ENCODE measurements at regions not wholly inside any gene's neighbourhood (a gene's known extent, or its start where the extent isn't known, plus 50 kb on each side); places are given as distances from the start of the nearest gene placed in this dataset.
A peak's percentile ranks its signal among the peaks of the same experiment; 100 is the strongest.

GRCh38 chr16:80468029-80468428 lies 72.8 kb upstream of the DYNLRB2 start:
- WGBS, 4 donors: 79 to 91% (median 87%) methylated on average over 8 of the region's 8 CpGs
- Histone ChIP-seq H3K36me3 (no peaks in the 10 kb centered on the region), H3K27ac (no peak overlapping the region), H3K4me1 (peaks cover 0 to 7% (median 0%) of the 10 kb centered on the region in 12 donors), H3K4me3 (no peak overlapping the region), H3K9me3 (peaks cover 0 to 12% (median 0%) of the 10 kb centered on the region in 12 donors), H3K27me3 (peaks cover 0 to 6% (median 0%) of the 10 kb centered on the region in 9 donors)
- TF ChIP-seq POLR2A (IDR thresholded peaks at IDR 0.05): no peak
- no peak for TF ChIP-seq CTCF (IDR thresholded peaks at IDR 0.05)
- intact Hi-C loops (cut with DNase I): no loop called here
- DNase-seq: no peak
- ATAC-seq: no peak

DNA sequence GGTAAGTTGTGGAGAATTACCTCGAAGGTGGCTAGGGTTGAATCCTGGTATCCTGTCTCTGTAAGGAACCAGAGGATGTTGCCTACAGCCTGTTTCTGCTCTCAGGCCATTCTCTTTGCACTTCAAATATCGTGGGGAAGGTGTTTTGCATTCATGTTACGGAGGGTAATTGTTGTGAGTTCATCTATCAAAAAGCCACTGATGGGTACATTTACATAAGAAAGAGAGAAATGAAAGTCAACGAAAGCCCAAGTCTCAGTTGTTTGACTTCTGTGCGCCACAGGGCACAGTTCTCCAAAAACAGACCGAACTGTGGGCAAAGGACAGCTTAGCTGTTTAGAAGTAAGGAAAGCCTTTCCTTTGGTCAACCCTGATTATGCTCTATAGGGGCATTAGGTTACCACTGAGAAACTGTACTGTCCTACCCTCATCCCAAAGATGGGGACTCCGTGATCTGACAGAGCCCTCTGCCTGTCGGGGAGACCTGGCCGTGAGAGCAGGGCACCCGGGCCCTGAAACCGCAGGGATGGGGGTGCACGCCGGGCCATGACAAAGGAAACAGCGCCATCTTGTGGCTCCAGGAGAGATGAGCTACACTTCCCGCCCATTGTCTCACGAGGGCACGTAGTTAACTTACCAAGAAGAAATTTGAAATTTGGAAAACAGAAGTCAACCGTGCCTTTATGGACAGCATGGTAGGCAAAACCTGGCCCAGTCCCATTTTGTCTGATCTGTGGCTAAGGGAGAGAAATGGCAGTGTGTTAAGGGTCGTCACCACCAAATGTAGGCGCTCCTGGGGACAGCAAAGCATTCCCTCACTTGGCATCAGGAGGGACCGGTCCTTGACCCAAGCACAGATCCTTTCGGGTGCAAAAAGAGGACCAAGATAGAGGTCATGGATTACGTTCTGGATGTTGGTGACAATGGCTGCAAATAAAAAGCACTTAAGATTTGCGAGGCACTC lies 74.5 kb upstream of the DYNLRB2 start:
- H3K27ac ChIP-seq: no peak overlapping the region
- no peak overlapping the region for H3K4me3 ChIP-seq
- DNase-seq (peak; percentile 39 to 73 (median 47)), ATAC-seq (peak in 3 of 4 donors; percentile 70 to 75 (median 75))
- H3K4me1 ChIP-seq: peaks cover 0 to 7% (median 0%) of the 10 kb centered on the region in 12 donors
- H3K36me3 ChIP-seq: no peaks in the 10 kb centered on the region
- TF ChIP-seq POLR2A (IDR thresholded peaks at IDR 0.05) (no peak), CTCF (IDR thresholded peaks at IDR 0.05) (peak; percentile 62 to 84 (median 72))
- intact Hi-C loops (cut with DNase I): no loop called here
- WGBS, 4 donors: 29 to 34% (median 31%) methylated on average over 23 to 24 of the region's 24 CpGs
- peaks cover 0 to 6% (median 0%) of the 10 kb centered on the region in 9 donors for H3K27me3 ChIP-seq
- H3K9me3 ChIP-seq: peaks cover 0 to 8% (median 0%) of the 10 kb centered on the region in 12 donors

DNA sequence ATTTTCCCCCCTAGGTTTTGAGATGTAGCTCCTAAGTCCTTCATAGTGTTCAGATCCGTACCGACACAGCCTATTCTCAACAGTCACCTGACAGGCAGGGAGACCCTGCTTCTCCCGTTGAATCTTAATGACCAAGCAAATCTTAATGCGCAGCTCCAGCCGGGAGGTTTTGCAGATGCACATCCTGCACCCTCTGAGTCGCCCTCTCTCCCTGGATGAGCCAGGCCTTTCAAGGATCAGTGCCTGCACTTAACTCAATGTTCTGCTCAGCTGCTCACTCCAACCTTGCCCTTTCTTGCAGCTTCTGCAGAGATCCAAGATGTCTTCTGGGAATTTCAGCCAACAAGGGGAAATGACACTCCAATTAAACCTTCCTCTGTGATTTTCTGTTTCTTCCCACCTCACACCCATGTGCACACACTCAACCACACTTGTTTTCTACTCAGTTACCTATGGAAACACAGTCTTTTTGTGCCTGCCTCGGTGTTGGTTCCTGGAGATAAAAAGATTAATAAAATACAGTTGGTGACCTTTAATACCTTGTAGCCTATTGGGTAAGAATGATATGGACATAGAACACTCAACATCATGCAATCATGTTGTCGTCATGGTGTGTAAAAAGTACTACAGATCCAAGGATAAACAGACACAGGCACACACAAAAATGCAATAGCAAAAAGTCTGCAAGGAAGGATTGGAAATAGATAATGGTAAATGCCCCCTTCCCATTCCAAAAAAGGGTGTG lies 76.9 kb upstream of the DYNLRB2 start:
- intact Hi-C loops (cut with DNase I): no loop called here
- WGBS, 4 donors: 71 to 90% (median 82%) methylated on average over 8 of the region's 8 CpGs

More for the DNA sequence above, 76.9 kb upstream of the DYNLRB2 start:
- Histone ChIP-seq H3K9me3 (no peaks in the 10 kb centered on the region), H3K4me1 (peaks cover 0 to 7% (median 0%) of the 10 kb centered on the region in 12 donors), H3K27me3 (peaks cover 0 to 6% (median 0%) of the 10 kb centered on the region in 9 donors), H3K4me3 (no peak overlapping the region), H3K36me3 (no peaks in the 10 kb centered on the region), H3K27ac (no peak overlapping the region)
- TF ChIP-seq CTCF (IDR thresholded peaks at IDR 0.05) (no peak), POLR2A (IDR thresholded peaks at IDR 0.05) (no peak)
- DNase-seq: no peak
- ATAC-seq: no peak
